H1 (cell line): ENCODE measurements at regions not wholly inside any gene's neighbourhood (a gene's known extent, or its start where the extent isn't known, plus 50 kb on each side); places are given as distances from the start of the nearest gene placed in this dataset.
"Not testable (repeated sequence)": the region's sequence is repeated elsewhere in the genome, so short reads cannot be mapped to it uniquely, and the experiment has no call there.

Experiments used
- CTCF ChIA-PET: fragments of 300-600 bp; sonication (Branson Sonifier 250); formaldehyde crosslinking; loops from one replicate; lab custom pipeline; 2021; ENCODE audit not compliant: partially characterized antibody; lab: Charles Lee
- POLR2A ChIA-PET: fragments of 300-600 bp; sonication (Branson Sonifier 250); formaldehyde crosslinking; loops from one replicate; lab custom pipeline; 2021; ENCODE audit warnings: inconsistent platforms; ENCODE audit not compliant: partially characterized antibody; lab: Charles Lee
- DNase-seq, 2 experiments: peaks; one replicate each; pipeline versions ENCODE4 v3.0.0 to v3.0.0-alpha.2; 2010 to 2022; ENCODE audit warnings: low spot score in 2 of 2, low read depth in 1 of 2, mixed read lengths in 1 of 2
- FAIRE-seq: peaks from 2 replicates; lab custom pipeline; 2011; peaks lifted over from hg19 to GRCh38; lab: Jason Lieb, UNC
- H2AFZ ChIP-seq: 2 replicates; pipeline ENCODE4 v1.8.1; 2012; ENCODE audit warnings: low read length, inconsistent platforms
- H2AK5ac ChIP-seq: 2 replicates; pipeline ENCODE4 v1.6.1; 2013; ENCODE audit warnings: low read depth, low read length
- H2BK120ac ChIP-seq: replicated peaks from 2 replicates; pipeline ENCODE3; 2013; ENCODE audit warnings: low read depth, low read length, inconsistent platforms
- H2BK12ac ChIP-seq: 2 replicates; pipeline ENCODE4 v1.6.1; 2013; ENCODE audit warnings: low read depth, low read length
- H2BK15ac ChIP-seq: 2 replicates; pipeline ENCODE4 v1.6.1; 2013; ENCODE audit warnings: low read length
- H2BK20ac ChIP-seq: 2 replicates; pipeline ENCODE4 v1.6.1; 2013; ENCODE audit warnings: low read length
- H2BK5ac ChIP-seq: 2 replicates; pipeline ENCODE4 v1.6.1; 2013; ENCODE audit warnings: low read depth, low read length
- H3K14ac ChIP-seq: 2 replicates; pipeline ENCODE4 v1.6.1; 2013; ENCODE audit warnings: inconsistent platforms; ENCODE audit not compliant: insufficient read length
- H3K18ac ChIP-seq: 2 replicates; pipeline ENCODE4 v1.6.1; 2013; ENCODE audit warnings: low read length; ENCODE audit errors: extremely low read depth
- H3K23ac ChIP-seq: 2 replicates; pipeline ENCODE4 v1.6.1; 2013; ENCODE audit warnings: inconsistent platforms; ENCODE audit not compliant: insufficient read length
- H3K23me2 ChIP-seq: 2 replicates; pipeline ENCODE4 v1.6.1; 2013; ENCODE audit warnings: low read depth, low read length
- H3K27ac ChIP-seq: 2 replicates; pipeline ENCODE4 v1.6.1; 2011; ENCODE audit warnings: low read depth, low read length, inconsistent platforms
- H3K27me3 ChIP-seq, 4 experiments: replicated peaks in 1 of 4; 1 replicate in 1 of 4; 2 replicates in 3 of 4; pipeline versions ENCODE4 v1.6.1 to v1.8.1; 2011 to 2013; ENCODE audit warnings: low read length in 3 of 4, mild to moderate bottlenecking in 3 of 4, inconsistent platforms in 2 of 4, mixed read lengths in 2 of 4, moderate library complexity in 1 of 4; ENCODE audit not compliant: control insufficient read depth in 3 of 4, insufficient read depth in 3 of 4; ENCODE audit errors: extremely low read depth in 1 of 4
- H3K36me3 ChIP-seq, 4 experiments: 2 replicates each; pipeline versions ENCODE4 v1.6.1 to v1.8.1; 2011 to 2013; ENCODE audit warnings: mild to moderate bottlenecking in 4 of 4, low read length in 3 of 4, moderate library complexity in 2 of 4, control low read depth in 1 of 4, inconsistent platforms in 1 of 4; ENCODE audit not compliant: insufficient read depth in 4 of 4, control insufficient read depth in 2 of 4
- H3K4ac ChIP-seq: replicated peaks from 2 replicates; pipeline ENCODE3; 2013; ENCODE audit warnings: low read length, low read depth, mixed read lengths, inconsistent platforms; ENCODE audit not compliant: insufficient read length
- H3K4me1 ChIP-seq, 4 experiments: replicated peaks in 1 of 4; 1 replicate in 1 of 4; 2 replicates in 3 of 4; pipeline versions ENCODE4 v1.6.1 to v1.8.1; 2011 to 2013; ENCODE audit warnings: low read length in 3 of 4, inconsistent platforms in 2 of 4, mixed read lengths in 1 of 4; ENCODE audit not compliant: insufficient read depth in 4 of 4, control insufficient read depth in 3 of 4
- H3K4me2 ChIP-seq, 2 experiments: 2 replicates each; pipeline versions ENCODE4 v1.6.1 to v1.8.1; 2011 to 2013; ENCODE audit warnings: low read depth in 2 of 2, low read length in 2 of 2, control low read depth in 1 of 2, inconsistent platforms in 1 of 2, mild to moderate bottlenecking in 1 of 2; ENCODE audit not compliant: insufficient read depth in 1 of 2
- H3K4me3 ChIP-seq, 4 experiments: fragments of 200-600, 300-600 bp in 1 of 4; sonication (generic), shearing (Covaris generic), sonication (Bioruptor Twin) in 1 of 4; 2 replicates each; pipeline versions ENCODE4 v1.5.1 to v1.8.1; 2011 to 2016; ENCODE audit warnings: low read length in 4 of 4, low read depth in 3 of 4, control low read depth in 2 of 4, inconsistent platforms in 2 of 4, mild to moderate bottlenecking in 2 of 4, mixed read lengths in 1 of 4, moderate library complexity in 1 of 4; ENCODE audit not compliant: insufficient read depth in 2 of 4; ENCODE audit errors: extremely low read depth in 1 of 4
- H3K56ac ChIP-seq: replicated peaks from 2 replicates; pipeline ENCODE3; 2013; ENCODE audit warnings: low read depth, mild to moderate bottlenecking, mixed read lengths, low read length, inconsistent platforms; ENCODE audit not compliant: insufficient read length
- H3K79me1 ChIP-seq: 2 replicates; pipeline ENCODE4 v1.6.1; 2013; ENCODE audit warnings: low read depth, low read length, control low read depth
- H3K79me2 ChIP-seq, 2 experiments: 2 replicates each; pipeline versions ENCODE4 v1.6.1 to v1.8.1; 2012 to 2013; ENCODE audit warnings: low read length in 2 of 2, mild to moderate bottlenecking in 2 of 2, inconsistent platforms in 1 of 2; ENCODE audit not compliant: insufficient read depth in 2 of 2, control insufficient read depth in 1 of 2
- H3K9ac ChIP-seq, 4 experiments: replicated peaks in 1 of 4; 1 replicate in 1 of 4; 2 replicates in 3 of 4; pipeline versions ENCODE4 v1.6.1 to v1.8.1; 2011 to 2013; ENCODE audit warnings: low read depth in 3 of 4, low read length in 3 of 4, control low read depth in 2 of 4, mild to moderate bottlenecking in 2 of 4, moderate library complexity in 2 of 4, inconsistent platforms in 1 of 4; ENCODE audit errors: extremely low read depth in 1 of 4
- H3K9me3 ChIP-seq, 2 experiments: 2 replicates each; pipeline versions ENCODE4 v1.6.1 to v1.8.1; 2012 to 2013; ENCODE audit warnings: mild to moderate bottlenecking in 2 of 2, moderate library complexity in 2 of 2, control low read depth in 1 of 2, inconsistent platforms in 1 of 2, low read depth in 1 of 2, low read length in 1 of 2, mixed read lengths in 1 of 2; ENCODE audit not compliant: insufficient read depth in 2 of 2
- H4K20me1 ChIP-seq, 2 experiments: replicated peaks in 1 of 2; 2 replicates each; pipeline versions ENCODE3 to v1.8.1; 2011 to 2013; ENCODE audit warnings: inconsistent platforms in 2 of 2, low read length in 2 of 2, mild to moderate bottlenecking in 1 of 2; ENCODE audit not compliant: insufficient read depth in 2 of 2, control insufficient read depth in 1 of 2
- H4K5ac ChIP-seq: 2 replicates; pipeline ENCODE4 v1.6.1; 2013; ENCODE audit warnings: low read length, low read depth, mixed read lengths, inconsistent platforms; ENCODE audit not compliant: insufficient read length
- H4K8ac ChIP-seq: 2 replicates; pipeline ENCODE4 v1.8.0; 2013; ENCODE audit warnings: mild to moderate bottlenecking, moderate library complexity, low read length, inconsistent platforms; ENCODE audit not compliant: insufficient read depth; ENCODE audit errors: extremely low read depth
- H4K91ac ChIP-seq: replicated peaks from 2 replicates; pipeline ENCODE3; 2013; ENCODE audit warnings: low read length, mixed read lengths, inconsistent platforms; ENCODE audit not compliant: insufficient read length
- POLR2A ChIP-seq, 2 experiments: IDR thresholded peaks; 1 replicate in 1 of 2; 2 replicates in 1 of 2; pipeline ENCODE4 v1.6.1; 2011; ENCODE audit warnings: low read depth in 2 of 2, low read length in 2 of 2, mild to moderate bottlenecking in 2 of 2; ENCODE audit errors: control extremely low read depth in 1 of 2
- WGBS, 2 experiments: shearing (Covaris generic) in 1 of 2; methylation state at CpG; one replicate each; pipeline versions ENCODE4 v1.1.6 to v1.1.7; 2013 to 2015; ENCODE audit warnings: low lambda C conversion rate in 2 of 2, mixed read lengths in 2 of 2, inconsistent platforms in 1 of 2, low coverage in 1 of 2, missing lambda C conversion rate in 1 of 2; ENCODE audit not compliant: insufficient replicate concordance in 2 of 2, insufficient coverage in 1 of 2, insufficient read length in 1 of 2; ENCODE audit errors: extremely low coverage in 1 of 2, missing lambda C conversion rate in 1 of 2; 5-methylcytosine and 5-hydroxymethylcytosine counted together

DNA sequence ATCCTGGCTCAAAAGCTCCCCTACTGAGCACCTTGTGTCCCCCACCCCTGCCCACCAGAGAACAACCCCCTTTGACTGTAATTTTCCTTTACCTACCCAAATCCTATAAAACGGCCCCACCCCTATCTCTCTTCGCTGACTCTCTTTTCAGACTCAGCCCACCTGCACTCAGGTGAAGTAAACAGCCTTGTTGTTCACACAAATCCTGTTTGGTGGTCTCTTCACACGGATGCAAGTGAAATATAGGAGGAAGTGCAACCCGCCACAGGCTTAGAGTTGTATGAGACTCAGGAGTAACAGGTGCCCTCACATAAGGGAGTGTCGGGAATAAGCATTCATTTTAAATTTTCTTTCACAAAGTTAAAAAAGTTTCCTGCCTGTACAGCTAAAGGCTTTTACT is 57.6 kb upstream of the SPP1 start:
- WGBS, 2 experiments = 28% methylated on average over 5 of the region's 5 CpGs; no CpG with 5 or more reads in 1 of the 2 experiments
- H2AK5ac ChIP-seq, H4K8ac ChIP-seq, H3K23me2 ChIP-seq, H3K23ac ChIP-seq, H3K27ac ChIP-seq, H3K56ac ChIP-seq, H3K9me3 ChIP-seq, H3K36me3 ChIP-seq, H3K14ac ChIP-seq, H4K20me1 ChIP-seq, DNase-seq, H3K27me3 ChIP-seq, H3K9ac ChIP-seq, H2AFZ ChIP-seq, H2BK15ac ChIP-seq, H3K79me1 ChIP-seq: not testable (repeated sequence)
- Histone ChIP-seq H3K79me2 (peaks cover 0 to 36% of the 10 kb centered on the region in 2 experiments; a peak in 2 of 4 replicates), H2BK5ac (peak overlapping the region; percentile 95; the same call in 1 of the 2 replicates), H2BK120ac (peak overlapping the region; percentile 76), H4K5ac (peak overlapping the region; percentile 41), H4K91ac (peak overlapping the region; percentile 58), H2BK12ac (peak overlapping the region; percentile 71), H3K4ac (peak overlapping the region; percentile 63), H3K18ac (peak overlapping the region; percentile 73; the same call in 1 of the 2 replicates), H3K4me3 (peak overlapping the region in 2 of 4 experiments; percentile 24 to 48; a peak in 2 of 8 replicates), H2BK20ac (peak overlapping the region; percentile 51; the same call in 1 of the 2 replicates), H3K4me1 (peaks cover 18 to 37% (median 29%) of the 10 kb centered on the region in 4 experiments), H3K4me2 (peak overlapping the region; percentile 59 to 72)
- POLR2A ChIA-PET = interaction anchor here (0.8 to 2.4 kb wide), 10 partner anchors 9 to 58 kb away, joined by 3 to 18 read pairs (median 5); no protein-coding TSS in a partner anchor
- CTCF ChIA-PET = interaction anchor here (0.9 to 1.2 kb wide), 4 partner anchors 64 to 80 kb away, joined by 3 to 6 read pairs (median 3); no protein-coding TSS in a partner anchor
- FAIRE-seq = peak; percentile 36
- 0 out of 3 replicates have a peak, but pooled peaks of 1 of the 2 experiments have one; percentile 16 for TF ChIP-seq POLR2A (IDR thresholded peaks at IDR 0.05; ENCODE audit: control extremely low read depth in 1 of 2, low read depth in 2 of 2, low read length in 2 of 2)
